ENCODE measurements at regions not wholly inside any gene's neighbourhood (a gene's known extent, or its start where the extent isn't known, plus 50 kb on each side); places are given as distances from the start of the nearest gene placed in this dataset.
"Not testable (repeated sequence)": the region's sequence is repeated elsewhere in the genome, so short reads cannot be mapped to it uniquely, and the experiment has no call there.

GRCh38 chr5:123949043-123949804, 437.2 kb downstream of the CSNK1G3 start:
- Histone ChIP-seq H3K27ac (ENCODE audit: low read length) (no peak overlapping the region), H3K4me1 (ENCODE audit: control insufficient read depth, insufficient read depth, low read length) (no peaks in the 10 kb centered on the region), H3K36me3 (ENCODE audit: control insufficient read depth, insufficient read depth, low read length) (no peaks in the 10 kb centered on the region), H3K27me3 (ENCODE audit: control insufficient read depth, insufficient read depth, low read length) (no peaks in the 10 kb centered on the region), H3K9me3 (ENCODE audit: control insufficient read depth, insufficient read depth, low read length) (no peaks in the 10 kb centered on the region), H3K4me3 (ENCODE audit: low read length) (no peak overlapping the region)
- no peak for DNase-seq (ENCODE audit: low read depth, low spot score)
- WGBS (ENCODE audit: insufficient coverage, insufficient read length): no CpG with 5 or more reads among the region's 32 CpGs

GRCh38 chr5:123947797-123948196, 435.8 kb downstream of the CSNK1G3 start:
- no peaks in the 10 kb centered on the region for H3K4me1 ChIP-seq (ENCODE audit: control insufficient read depth, insufficient read depth, low read length)
- no peaks in the 10 kb centered on the region for H3K36me3 ChIP-seq (ENCODE audit: control insufficient read depth, insufficient read depth, low read length)
- no peak for DNase-seq (ENCODE audit: low read depth, low spot score)
- H3K9me3 ChIP-seq (ENCODE audit: control insufficient read depth, insufficient read depth, low read length): no peaks in the 10 kb centered on the region; the same call in 1 of the 2 replicates
- H3K27ac ChIP-seq (ENCODE audit: low read length): no peak overlapping the region
- no peaks in the 10 kb centered on the region for H3K27me3 ChIP-seq (ENCODE audit: control insufficient read depth, insufficient read depth, low read length)
- H3K4me3 ChIP-seq (ENCODE audit: low read length): no peak overlapping the region
- WGBS (ENCODE audit: insufficient coverage, insufficient read length): no CpG with 5 or more reads among the region's 2 CpGs

- Histone ChIP-seq H3K4me3 (ENCODE audit: low read length) (no peak overlapping the region), H3K9me3 (ENCODE audit: control insufficient read depth, insufficient read depth, low read length) (peaks cover 2% of the 10 kb centered on the region; the same call in 1 of the 2 replicates), H3K36me3 (ENCODE audit: control insufficient read depth, insufficient read depth, low read length) (no peaks in the 10 kb centered on the region), H3K27ac (ENCODE audit: low read length) (no peak overlapping the region), H3K4me1 (ENCODE audit: control insufficient read depth, insufficient read depth, low read length) (no peaks in the 10 kb centered on the region), H3K27me3 (ENCODE audit: control insufficient read depth, insufficient read depth, low read length) (no peaks in the 10 kb centered on the region)
- no CpG with 5 or more reads among the region's 1 CpG for WGBS (ENCODE audit: insufficient coverage, insufficient read length)
- no peak for DNase-seq (ENCODE audit: low read depth, low spot score)
Observed at GRCh38 chr5:123945548-123945947, 433.6 kb downstream of the CSNK1G3 start.

- no peak for DNase-seq (ENCODE audit: low read depth, low spot score)
- H3K4me1 ChIP-seq (ENCODE audit: control insufficient read depth, insufficient read depth, low read length): no peaks in the 10 kb centered on the region
- peaks cover 2% of the 10 kb centered on the region; the same call in 1 of the 2 replicates for H3K9me3 ChIP-seq (ENCODE audit: control insufficient read depth, insufficient read depth, low read length)
- no peak overlapping the region for H3K4me3 ChIP-seq (ENCODE audit: low read length)
- H3K27me3 ChIP-seq (ENCODE audit: control insufficient read depth, insufficient read depth, low read length): no peaks in the 10 kb centered on the region
- no peaks in the 10 kb centered on the region for H3K36me3 ChIP-seq (ENCODE audit: control insufficient read depth, insufficient read depth, low read length)
- H3K27ac ChIP-seq (ENCODE audit: low read length): no peak overlapping the region
Observed at GRCh38 chr5:123943151-123943550, 431.2 kb downstream of the CSNK1G3 start.

- Histone ChIP-seq H3K4me3 (ENCODE audit: low read length) (no peak overlapping the region), H3K27ac (ENCODE audit: low read length) (no peak overlapping the region), H3K9me3 (ENCODE audit: control insufficient read depth, insufficient read depth, low read length) (peaks cover 3% of the 10 kb centered on the region; the same call in 1 of the 2 replicates), H3K4me1 (ENCODE audit: control insufficient read depth, insufficient read depth, low read length) (no peaks in the 10 kb centered on the region), H3K27me3 (ENCODE audit: control insufficient read depth, insufficient read depth, low read length) (no peaks in the 10 kb centered on the region), H3K36me3 (ENCODE audit: control insufficient read depth, insufficient read depth, low read length) (no peaks in the 10 kb centered on the region)
- DNase-seq (ENCODE audit: low read depth, low spot score): no peak
Observed at GRCh38 chr5:123940416-123940815, 428.4 kb downstream of the CSNK1G3 start.

- DNase-seq (ENCODE audit: low read depth, low spot score): peak; percentile 73
- Histone ChIP-seq H3K4me3 (ENCODE audit: low read length) (no peak overlapping the region), H3K27me3 (ENCODE audit: control insufficient read depth, insufficient read depth, low read length) (no peaks in the 10 kb centered on the region), H3K27ac (ENCODE audit: low read length) (no peak overlapping the region), H3K36me3 (ENCODE audit: control insufficient read depth, insufficient read depth, low read length) (no peaks in the 10 kb centered on the region), H3K9me3 (ENCODE audit: control insufficient read depth, insufficient read depth, low read length) (peaks cover 3% of the 10 kb centered on the region; the same call in 1 of the 2 replicates), H3K4me1 (ENCODE audit: control insufficient read depth, insufficient read depth, low read length) (no peaks in the 10 kb centered on the region)
- WGBS (ENCODE audit: insufficient coverage, insufficient read length): no CpG with 5 or more reads among the region's 6 CpGs
Observed at GRCh38 chr5:123937230-123937629, 425.3 kb downstream of the CSNK1G3 start.

- H3K4me3 ChIP-seq (ENCODE audit: low read length): no peak overlapping the region
- no peaks in the 10 kb centered on the region for H3K27me3 ChIP-seq (ENCODE audit: control insufficient read depth, insufficient read depth, low read length)
- peaks cover 2% of the 10 kb centered on the region; the same call in 1 of the 2 replicates for H3K9me3 ChIP-seq (ENCODE audit: control insufficient read depth, insufficient read depth, low read length)
- H3K4me1 ChIP-seq (ENCODE audit: control insufficient read depth, insufficient read depth, low read length): no peaks in the 10 kb centered on the region
- no peak for DNase-seq (ENCODE audit: low read depth, low spot score)
- no CpG with 5 or more reads among the region's 4 CpGs for WGBS (ENCODE audit: insufficient coverage, insufficient read length)
- no peak overlapping the region for H3K27ac ChIP-seq (ENCODE audit: low read length)
- H3K36me3 ChIP-seq (ENCODE audit: control insufficient read depth, insufficient read depth, low read length): no peaks in the 10 kb centered on the region
Observed at GRCh38 chr5:123936548-123936947, 424.6 kb downstream of the CSNK1G3 start.

- WGBS (ENCODE audit: insufficient coverage, insufficient read length): no CpG with 5 or more reads among the region's 7 CpGs
- not testable (repeated sequence) for H3K27me3 ChIP-seq (ENCODE audit: control insufficient read depth, insufficient read depth, low read length); H3K4me1 ChIP-seq (ENCODE audit: control insufficient read depth, insufficient read depth, low read length)
Observed at GRCh38 chr5:123933812-123934211, 421.8 kb downstream of the CSNK1G3 start.

GRCh38 chr5:123929055-123929474, 417.1 kb downstream of the CSNK1G3 start:
- no CpG with 5 or more reads among the region's 1 CpG for WGBS (ENCODE audit: insufficient coverage, insufficient read length)
- DNase-seq (ENCODE audit: low read depth, low spot score): no peak
- Histone ChIP-seq H3K9me3 (ENCODE audit: control insufficient read depth, insufficient read depth, low read length) (no peaks in the 10 kb centered on the region), H3K27me3 (ENCODE audit: control insufficient read depth, insufficient read depth, low read length) (no peaks in the 10 kb centered on the region), H3K4me3 (ENCODE audit: low read length) (no peak overlapping the region), H3K36me3 (ENCODE audit: control insufficient read depth, insufficient read depth, low read length) (no peaks in the 10 kb centered on the region), H3K4me1 (ENCODE audit: control insufficient read depth, insufficient read depth, low read length) (no peaks in the 10 kb centered on the region), H3K27ac (ENCODE audit: low read length) (no peak overlapping the region)

More at GRCh38 chr5:123933812-123934211, 421.8 kb downstream of the CSNK1G3 start:
- H3K4me3 ChIP-seq (ENCODE audit: low read length); H3K27ac ChIP-seq (ENCODE audit: low read length); DNase-seq (ENCODE audit: low read depth, low spot score); H3K9me3 ChIP-seq (ENCODE audit: control insufficient read depth, insufficient read depth, low read length); H3K36me3 ChIP-seq (ENCODE audit: control insufficient read depth, insufficient read depth, low read length): not testable (repeated sequence)

GRCh38 chr5:123928401-123928800, 416.4 kb downstream of the CSNK1G3 start:
- Histone ChIP-seq H3K9me3 (ENCODE audit: control insufficient read depth, insufficient read depth, low read length) (no peaks in the 10 kb centered on the region), H3K4me1 (ENCODE audit: control insufficient read depth, insufficient read depth, low read length) (no peaks in the 10 kb centered on the region), H3K27ac (ENCODE audit: low read length) (no peak overlapping the region), H3K36me3 (ENCODE audit: control insufficient read depth, insufficient read depth, low read length) (no peaks in the 10 kb centered on the region), H3K4me3 (ENCODE audit: low read length) (no peak overlapping the region), H3K27me3 (ENCODE audit: control insufficient read depth, insufficient read depth, low read length) (no peaks in the 10 kb centered on the region)
- no peak for DNase-seq (ENCODE audit: low read depth, low spot score)
- no CpG with 5 or more reads among the region's 2 CpGs for WGBS (ENCODE audit: insufficient coverage, insufficient read length)

- no peak overlapping the region for H3K27ac ChIP-seq (ENCODE audit: low read length)
- no peak for DNase-seq (ENCODE audit: low read depth, low spot score)
- H3K4me3 ChIP-seq (ENCODE audit: low read length): no peak overlapping the region
Observed at GRCh38 chr5:123921193-123921592, 409.2 kb downstream of the CSNK1G3 start.

More at GRCh38 chr5:123921193-123921592, 409.2 kb downstream of the CSNK1G3 start:
- no peaks in the 10 kb centered on the region for H3K9me3 ChIP-seq (ENCODE audit: control insufficient read depth, insufficient read depth, low read length)
- no peaks in the 10 kb centered on the region for H3K27me3 ChIP-seq (ENCODE audit: control insufficient read depth, insufficient read depth, low read length)
- H3K36me3 ChIP-seq (ENCODE audit: control insufficient read depth, insufficient read depth, low read length): no peaks in the 10 kb centered on the region
- no peaks in the 10 kb centered on the region for H3K4me1 ChIP-seq (ENCODE audit: control insufficient read depth, insufficient read depth, low read length)

Measured in iPS DF 6.9 (cell line).